Mesendoderm (in vitro differentiated cells): ENCODE measurements at regions not wholly inside any gene's neighbourhood (a gene's known extent, or its start where the extent isn't known, plus 50 kb on each side); places are given as distances from the start of the nearest gene placed in this dataset. TPM values are rescaled to one million over a fixed set of nuclear protein-coding genes. Genes with fewer than 3 reads are reported as not detected.
"Not testable (repeated sequence)": the region's sequence is repeated elsewhere in the genome, so short reads cannot be mapped to it uniquely, and the experiment has no call there.

Source experiments
- DNase-seq: peaks from one replicate; pipeline ENCODE4 v3.0.0; 2013
- H2AK5ac ChIP-seq: 2 replicates; pipeline ENCODE4 v1.6.1; 2013; ENCODE audit warnings: low read length, inconsistent platforms
- H2BK120ac ChIP-seq: 2 replicates; pipeline ENCODE4 v1.6.1; 2013; ENCODE audit warnings: low read depth, mild to moderate bottlenecking, low read length, moderate library complexity, mixed read lengths
- H2BK15ac ChIP-seq: replicated peaks from 2 replicates; pipeline ENCODE4 v1.6.1; 2013; ENCODE audit warnings: low read depth, mild to moderate bottlenecking, moderate library complexity
- H2BK5ac ChIP-seq: 2 replicates; pipeline ENCODE4 v1.6.1; 2013; ENCODE audit warnings: low read length, inconsistent platforms
- H3K18ac ChIP-seq: 2 replicates; pipeline ENCODE4 v1.6.1; 2013; ENCODE audit warnings: mild to moderate bottlenecking, low read length, mixed read lengths
- H3K23ac ChIP-seq: one replicate; pipeline ENCODE4 v1.6.1; 2013; ENCODE audit warnings: low read length
- H3K27ac ChIP-seq: 2 replicates; pipeline ENCODE4 v1.5.1; 2013; ENCODE audit warnings: low read depth, mild to moderate bottlenecking, inconsistent platforms, low read length, moderate library complexity
- H3K27me3 ChIP-seq: 2 replicates; pipeline ENCODE4 v1.6.1; 2013; ENCODE audit warnings: low read length, control low read depth, mild to moderate bottlenecking, inconsistent platforms; ENCODE audit not compliant: insufficient read depth, poor library complexity
- H3K36me3 ChIP-seq: 2 replicates; pipeline ENCODE4 v1.6.1; 2013; ENCODE audit warnings: low read length, inconsistent platforms; ENCODE audit not compliant: control insufficient read depth, insufficient read depth
- H3K4ac ChIP-seq: one replicate; pipeline ENCODE4 v1.6.1; 2013; ENCODE audit warnings: low read depth, mild to moderate bottlenecking, low read length, moderate library complexity
- H3K4me1 ChIP-seq: 2 replicates; pipeline ENCODE4 v1.6.1; 2013; ENCODE audit warnings: low read depth, low read length, inconsistent platforms; ENCODE audit not compliant: control insufficient read depth
- H3K4me2 ChIP-seq: 2 replicates; pipeline ENCODE4 v1.6.1; 2013; ENCODE audit warnings: low read length
- H3K4me3 ChIP-seq: 2 replicates; pipeline ENCODE4 v1.5.1; 2013; ENCODE audit warnings: mild to moderate bottlenecking, low read length
- H3K56ac ChIP-seq: one replicate; pipeline ENCODE4 v1.6.1; 2013; ENCODE audit warnings: low read length
- H3K79me1 ChIP-seq: 2 replicates; pipeline ENCODE4 v1.6.1; 2013; ENCODE audit warnings: low read length, inconsistent platforms
- H3K79me2 ChIP-seq: 2 replicates; pipeline ENCODE4 v1.6.1; 2013; ENCODE audit warnings: mild to moderate bottlenecking, low read length; ENCODE audit not compliant: control insufficient read depth, insufficient read depth
- H3K9ac ChIP-seq: 2 replicates; pipeline ENCODE4 v1.6.1; 2013; ENCODE audit warnings: low read length, inconsistent platforms
- H4K5ac ChIP-seq: one replicate; pipeline ENCODE4 v1.6.1; 2013; ENCODE audit warnings: low read length
- H4K8ac ChIP-seq: one replicate; pipeline ENCODE4 v1.6.1; 2013; ENCODE audit warnings: low read depth, mild to moderate bottlenecking, control low read depth, low read length, moderate library complexity
- WGBS: extraction: QIAGEN DNeasy Blood & Tissue Kit; methylation state at CpG from one replicate; pipeline ENCODE4 v1.1.7; 2013; ENCODE audit warnings: low lambda C conversion rate, missing lambda C conversion rate; ENCODE audit not compliant: insufficient coverage; ENCODE audit errors: extremely low coverage; 5-methylcytosine and 5-hydroxymethylcytosine counted together
- small RNA-seq: library from polyadenylated mRNA; stranded (forward); fragments of <200 nt; extraction: miRNeasy Mini kit (QIAGEN cat#:217004); gene quantifications from one replicate; pipeline ENCODE3, GENCODE V24; 2013; ENCODE audit not compliant: insufficient read depth

- not testable (repeated sequence) for H3K27me3 ChIP-seq, H3K4me2 ChIP-seq, H2BK5ac ChIP-seq, H3K79me2 ChIP-seq, H2AK5ac ChIP-seq, H3K18ac ChIP-seq, H3K4me1 ChIP-seq, H3K27ac ChIP-seq, H3K4me3 ChIP-seq, H3K4ac ChIP-seq, H3K36me3 ChIP-seq, H2BK120ac ChIP-seq, H3K79me1 ChIP-seq, H2BK15ac ChIP-seq, H4K5ac ChIP-seq, H4K8ac ChIP-seq, H3K23ac ChIP-seq, H3K9ac ChIP-seq
- no CpG with 5 or more reads among the region's 11 CpGs for WGBS
- H3K56ac ChIP-seq = peak overlapping the region; percentile 78
- peak; percentile 25 for DNase-seq
These were observed 62.7 kb upstream of the SOX11 start for GRCh38 chr2:5629510-5629909.

- not testable (repeated sequence) for H2AK5ac ChIP-seq, H3K4me3 ChIP-seq, H3K56ac ChIP-seq, H3K4me1 ChIP-seq, H2BK15ac ChIP-seq, H3K18ac ChIP-seq, H3K9ac ChIP-seq, H3K4ac ChIP-seq, H3K4me2 ChIP-seq, DNase-seq, H3K23ac ChIP-seq, H2BK5ac ChIP-seq, H3K79me2 ChIP-seq, H3K27ac ChIP-seq, H3K27me3 ChIP-seq, H4K8ac ChIP-seq, H3K79me1 ChIP-seq, H2BK120ac ChIP-seq, H4K5ac ChIP-seq, H3K36me3 ChIP-seq
- no CpG with 5 or more reads among the region's 2 CpGs for WGBS
These were observed 55.1 kb upstream of the SOX11 start for GRCh38 chr2:5637051-5637450.

Small RNA genes in the stretch of these regions (small RNA-seq; reads per million reads assigned to genes)
- gene RF00322 = not detected
- gene RNU6-649P = not detected
